Gastroesophageal sphincter (tissue), 3 donors: ENCODE measurements at regions not wholly inside any gene's neighbourhood (a gene's known extent, or its start where the extent isn't known, plus 50 kb on each side); places are given as distances from the start of the nearest gene placed in this dataset.

Experiments
- CTCF ChIP-seq, 4 experiments: fragments of 200-600 bp in 2 of 4; fragments of 450-650 bp in 2 of 4; sonication (generic) in 1 of 4; IDR thresholded peaks; one replicate each; pipeline ENCODE4 v1.5.1; 2017 to 2019; ENCODE audit warnings: antibody characterized with exemption in 4 of 4, mild to moderate bottlenecking in 2 of 4, moderate library complexity in 2 of 4
- EP300 ChIP-seq: sonication (generic); formaldehyde crosslinking; IDR thresholded peaks from one replicate; pipeline ENCODE4 v1.6.1; 2017; ENCODE audit warnings: antibody characterized with exemption, mild to moderate bottlenecking
- POLR2A ChIP-seq, 2 donors: fragments of 450-650 bp; IDR thresholded peaks; one replicate each; pipeline ENCODE4 v1.6.1; 2017; ENCODE audit warnings: antibody characterized with exemption in 2 of 2, mild to moderate bottlenecking in 2 of 2, moderate library complexity in 1 of 2
- POLR2AphosphoS5 ChIP-seq: sonication (generic); formaldehyde crosslinking; IDR thresholded peaks from one replicate; pipeline ENCODE4 v1.6.1; 2017; ENCODE audit warnings: antibody characterized with exemption

GRCh38 chr14:48341069-48341468, 665.7 kb upstream of the MDGA2 start:
- TF ChIP-seq POLR2A (IDR thresholded peaks at IDR 0.05) (no peak), CTCF (IDR thresholded peaks at IDR 0.05) (no peak), EP300 (no peak), POLR2AphosphoS5 (no peak)
